ENCODE measurements at regions not wholly inside any gene's neighbourhood (a gene's known extent, or its start where the extent isn't known, plus 50 kb on each side); places are given as distances from the start of the nearest gene placed in this dataset.

DNA sequence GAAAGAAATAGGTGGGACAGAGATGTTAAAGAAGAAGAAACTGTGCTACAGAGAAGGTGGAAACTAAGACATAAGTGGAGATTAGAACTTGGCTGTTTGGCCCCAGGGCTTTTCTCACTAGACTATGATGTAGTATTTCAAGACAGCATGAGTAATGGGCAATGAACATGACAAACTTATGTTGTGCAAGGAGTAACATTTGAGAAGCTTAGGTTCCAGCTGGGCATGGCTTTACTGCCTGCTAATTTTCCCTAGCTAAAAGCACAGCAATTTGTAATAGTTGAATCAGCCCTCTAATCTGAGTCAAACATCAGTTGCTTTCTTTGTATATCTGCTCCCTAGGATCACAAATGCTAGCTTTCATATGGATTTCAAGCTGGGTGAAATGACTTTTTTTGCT lies 294.3 kb upstream of the BMP2 start:
- Histone ChIP-seq H3K9ac (ENCODE audit: low read length in 3 of 3) (no peak overlapping the region), H3K9me3 (ENCODE audit: control insufficient read depth in 2 of 3, insufficient read depth in 1 of 3, low read length in 3 of 3) (no peaks in the 10 kb centered on the region), H3K36me3 (ENCODE audit: control insufficient read depth in 2 of 3, insufficient read depth in 3 of 3, low read length in 3 of 3) (no peaks in the 10 kb centered on the region), H3K4me3 (ENCODE audit: low read length in 3 of 3) (no peak overlapping the region), H3K27me3 (ENCODE audit: control insufficient read depth, insufficient read depth, low read length) (no peaks in the 10 kb centered on the region), H3K27ac (ENCODE audit: low read depth in 2 of 2, low read length in 2 of 2) (no peak overlapping the region), H3K4me1 (ENCODE audit: control insufficient read depth in 2 of 3, insufficient read depth in 2 of 3, low read depth in 1 of 3, low read length in 3 of 3) (no peaks in the 10 kb centered on the region)
- intact Hi-C loops (cut with DNase I) = no loop called here
- DNase-seq (peak in 1 of 5 donors; percentile 12), FAIRE-seq (no peak)
- TF ChIP-seq, protein P1, sequence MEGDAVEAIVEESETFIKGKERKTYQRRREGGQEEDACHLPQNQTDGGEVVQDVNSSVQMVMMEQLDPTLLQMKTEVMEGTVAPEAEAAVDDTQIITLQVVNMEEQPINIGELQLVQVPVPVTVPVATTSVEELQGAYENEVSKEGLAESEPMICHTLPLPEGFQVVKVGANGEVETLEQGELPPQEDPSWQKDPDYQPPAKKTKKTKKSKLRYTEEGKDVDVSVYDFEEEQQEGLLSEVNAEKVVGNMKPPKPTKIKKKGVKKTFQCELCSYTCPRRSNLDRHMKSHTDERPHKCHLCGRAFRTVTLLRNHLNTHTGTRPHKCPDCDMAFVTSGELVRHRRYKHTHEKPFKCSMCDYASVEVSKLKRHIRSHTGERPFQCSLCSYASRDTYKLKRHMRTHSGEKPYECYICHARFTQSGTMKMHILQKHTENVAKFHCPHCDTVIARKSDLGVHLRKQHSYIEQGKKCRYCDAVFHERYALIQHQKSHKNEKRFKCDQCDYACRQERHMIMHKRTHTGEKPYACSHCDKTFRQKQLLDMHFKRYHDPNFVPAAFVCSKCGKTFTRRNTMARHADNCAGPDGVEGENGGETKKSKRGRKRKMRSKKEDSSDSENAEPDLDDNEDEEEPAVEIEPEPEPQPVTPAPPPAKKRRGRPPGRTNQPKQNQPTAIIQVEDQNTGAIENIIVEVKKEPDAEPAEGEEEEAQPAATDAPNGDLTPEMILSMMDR (IDR thresholded peaks at IDR 0.05; ENCODE audit: borderline replicate concordance, extremely low read depth, insufficient read depth) = no peak

DNA sequence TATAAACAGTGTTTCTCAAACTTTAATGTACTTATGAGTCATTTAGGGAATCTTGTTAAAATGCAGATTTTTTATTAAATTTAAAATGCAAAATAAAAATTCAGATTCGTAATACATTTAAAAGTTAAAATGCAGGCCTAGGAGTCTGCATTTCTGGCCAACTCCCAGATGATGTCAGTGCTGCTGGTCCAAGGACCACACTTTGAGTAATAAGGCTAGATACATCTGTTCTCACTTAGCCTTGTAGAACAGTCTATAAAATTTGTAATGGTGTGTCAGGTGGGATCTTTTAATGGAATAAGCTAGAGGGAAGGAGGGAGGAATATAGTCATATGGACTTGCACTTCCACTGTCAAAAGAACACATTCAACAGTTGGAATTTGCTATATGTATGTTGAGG lies 295.6 kb upstream of the BMP2 start:
- Histone ChIP-seq H3K9ac (ENCODE audit: low read length in 3 of 3) (no peak overlapping the region), H3K4me1 (ENCODE audit: control insufficient read depth in 2 of 3, insufficient read depth in 2 of 3, low read depth in 1 of 3, low read length in 3 of 3) (no peaks in the 10 kb centered on the region), H3K4me3 (ENCODE audit: low read length in 3 of 3) (no peak overlapping the region), H3K9me3 (ENCODE audit: control insufficient read depth in 2 of 3, insufficient read depth in 1 of 3, low read length in 3 of 3) (no peaks in the 10 kb centered on the region), H3K36me3 (ENCODE audit: control insufficient read depth in 2 of 3, insufficient read depth in 3 of 3, low read length in 3 of 3) (no peaks in the 10 kb centered on the region), H3K27ac (ENCODE audit: low read depth in 2 of 2, low read length in 2 of 2) (no peak overlapping the region), H3K27me3 (ENCODE audit: control insufficient read depth, insufficient read depth, low read length) (no peaks in the 10 kb centered on the region)
- TF ChIP-seq, protein P1 (IDR thresholded peaks at IDR 0.05; ENCODE audit: borderline replicate concordance, extremely low read depth, insufficient read depth) = no peak
- intact Hi-C loops (cut with DNase I) = no loop called here
- FAIRE-seq = no peak
- DNase-seq = no peak

DNA sequence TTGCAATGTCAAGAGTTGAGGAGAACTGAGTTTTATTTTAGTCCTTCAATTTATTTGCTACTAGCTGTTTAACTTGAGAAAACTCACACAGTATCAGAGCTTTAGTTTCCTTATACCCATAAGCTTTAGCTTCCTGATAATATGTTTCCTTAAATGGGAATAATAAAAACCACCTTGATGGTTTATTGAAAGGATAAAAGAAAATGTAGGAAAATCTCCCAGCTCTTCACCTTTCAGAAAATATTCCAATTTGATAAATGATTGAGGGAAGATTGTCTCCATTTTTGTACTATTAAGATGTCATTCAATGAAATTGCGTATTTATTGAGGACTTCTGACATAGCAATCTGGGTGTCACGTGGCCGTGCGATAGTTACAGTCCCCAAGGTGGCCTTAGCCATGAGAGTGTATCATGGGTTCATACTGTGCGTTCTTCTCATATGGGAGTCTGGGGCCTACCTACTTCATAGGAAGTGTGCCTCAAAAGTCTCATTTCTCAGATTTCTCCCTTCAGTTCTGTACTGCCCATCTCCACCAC lies 296.3 kb upstream of the BMP2 start:
- H3K9me3 ChIP-seq (ENCODE audit: control insufficient read depth in 2 of 3, insufficient read depth in 1 of 3, low read length in 3 of 3) = no peaks in the 10 kb centered on the region
- no peak overlapping the region for H3K9ac ChIP-seq (ENCODE audit: low read length in 3 of 3)
- no peaks in the 10 kb centered on the region for H3K27me3 ChIP-seq (ENCODE audit: control insufficient read depth, insufficient read depth, low read length)
- H3K4me1 ChIP-seq (ENCODE audit: control insufficient read depth in 2 of 3, insufficient read depth in 2 of 3, low read depth in 1 of 3, low read length in 3 of 3) = no peaks in the 10 kb centered on the region
- intact Hi-C loops (cut with DNase I) = no loop called here
- H3K4me3 ChIP-seq (ENCODE audit: low read length in 3 of 3) = no peak overlapping the region
- TF ChIP-seq, protein P1 (IDR thresholded peaks at IDR 0.05; ENCODE audit: borderline replicate concordance, extremely low read depth, insufficient read depth) = no peak
- H3K36me3 ChIP-seq (ENCODE audit: control insufficient read depth in 2 of 3, insufficient read depth in 3 of 3, low read length in 3 of 3) = no peaks in the 10 kb centered on the region
- no peak for FAIRE-seq
- H3K27ac ChIP-seq (ENCODE audit: low read depth in 2 of 2, low read length in 2 of 2) = no peak overlapping the region
- DNase-seq = no peak

DNA sequence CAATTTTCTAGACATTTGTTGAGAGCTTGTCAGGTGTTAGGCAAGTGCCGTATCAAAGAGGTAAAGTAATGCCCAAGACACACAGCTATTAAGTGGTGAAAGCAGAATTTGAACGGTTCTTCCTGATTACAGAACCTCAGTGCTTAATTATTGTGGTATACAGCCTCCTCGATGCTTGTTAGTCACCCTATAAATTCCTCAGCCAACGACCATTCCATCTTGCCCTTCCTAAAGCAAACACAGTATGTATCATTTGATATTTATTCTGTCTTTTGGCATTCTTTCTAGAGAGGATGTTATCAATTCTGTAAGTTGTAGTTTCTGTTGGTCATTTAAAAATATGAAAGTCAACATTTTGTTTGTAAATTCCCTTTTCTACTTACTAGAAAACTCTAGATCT lies 297.8 kb upstream of the BMP2 start:
- intact Hi-C loops (cut with DNase I) = no loop called here
- H3K27ac ChIP-seq (ENCODE audit: low read depth in 2 of 2, low read length in 2 of 2) = no peak overlapping the region
- no peaks in the 10 kb centered on the region for H3K9me3 ChIP-seq (ENCODE audit: control insufficient read depth in 2 of 3, insufficient read depth in 1 of 3, low read length in 3 of 3)
- H3K4me3 ChIP-seq (ENCODE audit: low read length in 3 of 3) = no peak overlapping the region
- no peaks in the 10 kb centered on the region for H3K27me3 ChIP-seq (ENCODE audit: control insufficient read depth, insufficient read depth, low read length)
- TF ChIP-seq, protein P1 (IDR thresholded peaks at IDR 0.05; ENCODE audit: borderline replicate concordance, extremely low read depth, insufficient read depth) = no peak
- no peak overlapping the region for H3K9ac ChIP-seq (ENCODE audit: low read length in 3 of 3)
- H3K36me3 ChIP-seq (ENCODE audit: control insufficient read depth in 2 of 3, insufficient read depth in 3 of 3, low read length in 3 of 3) = no peaks in the 10 kb centered on the region
- no peaks in the 10 kb centered on the region for H3K4me1 ChIP-seq (ENCODE audit: control insufficient read depth in 2 of 3, insufficient read depth in 2 of 3, low read depth in 1 of 3, low read length in 3 of 3)
- FAIRE-seq (no peak), DNase-seq (no peak)
